Ishikawa (cell line): ENCODE measurements at regions not wholly inside any gene's neighbourhood (a gene's known extent, or its start where the extent isn't known, plus 50 kb on each side); places are given as distances from the start of the nearest gene placed in this dataset.

Experiments
- CEBPB ChIP-seq: IDR thresholded peaks from 2 replicates; pipeline ENCODE4 v1.6.1; 2012
- CREB1 ChIP-seq: IDR thresholded peaks from 2 replicates; pipeline ENCODE4 v1.6.1; 2012; ENCODE audit warnings: low read depth
- EGR1 ChIP-seq: IDR thresholded peaks from 2 replicates; pipeline ENCODE4 v1.6.1; 2012
- EP300 ChIP-seq: IDR thresholded peaks from 2 replicates; pipeline ENCODE4 v1.6.1; 2012; ENCODE audit warnings: borderline replicate concordance
- FOXM1 ChIP-seq: IDR thresholded peaks from 2 replicates; pipeline ENCODE4 v1.6.1; 2012; ENCODE audit warnings: low read depth, borderline replicate concordance
- MAX ChIP-seq: IDR thresholded peaks from 2 replicates; pipeline ENCODE4 v1.6.1; 2012
- NFIC ChIP-seq: IDR thresholded peaks from 2 replicates; pipeline ENCODE4 v1.6.1; 2012
- RAD21 ChIP-seq: IDR thresholded peaks from 2 replicates; pipeline ENCODE4 v1.6.1; 2012; ENCODE audit warnings: low read depth
- REST ChIP-seq: IDR thresholded peaks from 2 replicates; pipeline ENCODE4 v1.6.1; 2012; ENCODE audit warnings: low read depth, mild to moderate bottlenecking
- TAF1 ChIP-seq: IDR thresholded peaks from 2 replicates; pipeline ENCODE4 v1.6.1; 2012; ENCODE audit warnings: low read depth, mild to moderate bottlenecking
- TCF12 ChIP-seq: IDR thresholded peaks from 2 replicates; pipeline ENCODE4 v1.6.1; 2012; ENCODE audit warnings: low read depth
- TEAD4 ChIP-seq: IDR thresholded peaks from 2 replicates; pipeline ENCODE4 v1.6.1; 2012
- USF1 ChIP-seq: IDR thresholded peaks from 2 replicates; pipeline ENCODE4 v1.6.1; 2012
- YY1 ChIP-seq: IDR thresholded peaks from 2 replicates; pipeline ENCODE4 v1.6.1; 2012; ENCODE audit warnings: low read depth

GRCh38 chr14:71415404-71415690 is 508.1 kb downstream of the PCNX1 start:
- TF ChIP-seq USF1 (no peak), EP300 (no peak), RAD21 (no peak), EGR1 (no peak), CREB1 (no peak), MAX (no peak), CEBPB (no peak), TCF12 (no peak), TAF1 (no peak), YY1 (no peak), NFIC (no peak), REST (no peak), TEAD4 (no peak), FOXM1 (no peak)
